Lung (tissue), 11 donors: ENCODE measurements at regions not wholly inside any gene's neighbourhood (a gene's known extent, or its start where the extent isn't known, plus 50 kb on each side); places are given as distances from the start of the nearest gene placed in this dataset.
A peak's percentile ranks its signal among the peaks of the same experiment; 100 is the strongest.

Experiments used
- ATAC-seq: fragments of 200-7000 bp; cut with Tn5 transposase; one replicate; pipeline ENCODE4 v1.9.1; 2020; ENCODE audit warnings: moderate number of reproducible peaks; ENCODE audit not compliant: insufficient read depth, low FRiP score
- DNase-seq, 3 donors: peaks; one replicate each; pipeline ENCODE4 v3.0.0-alpha.2; 2013 to 2017
- H3K27ac ChIP-seq, 2 donors: one replicate each; pipeline ENCODE4 v1.5.1; 2013; ENCODE audit warnings: mild to moderate bottlenecking in 2 of 2, moderate library complexity in 2 of 2, control low read depth in 1 of 2, inconsistent platforms in 1 of 2, low read depth in 1 of 2, low read length in 1 of 2
- H3K27me3 ChIP-seq, 3 donors: one replicate each; pipeline ENCODE4 v1.5.1; 2013; ENCODE audit warnings: low read length in 2 of 3; ENCODE audit not compliant: control insufficient read depth in 3 of 3, insufficient read depth in 3 of 3
- H3K36me3 ChIP-seq, 4 donors: one replicate each; pipeline ENCODE4 v1.5.1; 2013; ENCODE audit warnings: low read length in 4 of 4, mild to moderate bottlenecking in 1 of 4, moderate library complexity in 1 of 4; ENCODE audit not compliant: control insufficient read depth in 4 of 4, insufficient read depth in 4 of 4
- H3K4me1 ChIP-seq, 5 donors: one replicate each; pipeline ENCODE4 v1.5.1; 2013; ENCODE audit warnings: low read length in 5 of 5, mild to moderate bottlenecking in 2 of 5, moderate library complexity in 1 of 5; ENCODE audit not compliant: control insufficient read depth in 5 of 5, insufficient read depth in 5 of 5
- H3K4me3 ChIP-seq: one replicate; pipeline ENCODE4 v1.5.1; 2013; ENCODE audit warnings: mild to moderate bottlenecking, control low read depth, moderate library complexity
- H3K9ac ChIP-seq, 2 donors: one replicate each; pipeline ENCODE4 v1.5.1; 2013; ENCODE audit warnings: low read length in 2 of 2, control low read depth in 1 of 2; ENCODE audit not compliant: insufficient read depth in 1 of 2
- H3K9me3 ChIP-seq, 4 donors: one replicate each; pipeline ENCODE4 v1.5.1; 2013; ENCODE audit warnings: low read length in 3 of 4, mild to moderate bottlenecking in 1 of 4, moderate library complexity in 1 of 4; ENCODE audit not compliant: control insufficient read depth in 4 of 4, insufficient read depth in 3 of 4
- CTCF ChIP-seq: IDR thresholded peaks from 2 replicates; pipeline ENCODE4 v1.5.1; 2012; ENCODE audit warnings: mild to moderate bottlenecking; ENCODE audit errors: control extremely low read depth, extremely low read depth
- WGBS, 2 donors: extraction: QIAGEN DNeasy Blood & Tissue Kit; methylation state at CpG; one replicate each; pipeline ENCODE4 v1.1.7; 2013; 5-methylcytosine and 5-hydroxymethylcytosine counted together
- donor health status: control.
- donor health status: control.
- donor health status: Bipolar disorder and iron deficiency.
- donor health status: healthy.
- donor health status: DM: yes; HTN: yes; CAD: no.

- Histone ChIP-seq H3K27me3 (peaks cover 0 to 5% (median 0%) of the 10 kb centered on the region in 3 donors), H3K4me3 (no peak overlapping the region), H3K27ac (no peak overlapping the region), H3K4me1 (peaks cover 0 to 36% (median 4%) of the 10 kb centered on the region in 5 donors), H3K9ac (no peak overlapping the region), H3K9me3 (no peaks in the 10 kb centered on the region), H3K36me3 (no peaks in the 10 kb centered on the region)
- WGBS, 2 donors: 77 to 82% methylated on average over 6 of the region's 6 CpGs
- peak in 1 of 3 donors; percentile 8 for DNase-seq
- TF ChIP-seq CTCF: no peak
- ATAC-seq: no peak
Measured at GRCh38 chr1:48080331-48081255, 83.4 kb upstream of the TRABD2B start.

DNA sequence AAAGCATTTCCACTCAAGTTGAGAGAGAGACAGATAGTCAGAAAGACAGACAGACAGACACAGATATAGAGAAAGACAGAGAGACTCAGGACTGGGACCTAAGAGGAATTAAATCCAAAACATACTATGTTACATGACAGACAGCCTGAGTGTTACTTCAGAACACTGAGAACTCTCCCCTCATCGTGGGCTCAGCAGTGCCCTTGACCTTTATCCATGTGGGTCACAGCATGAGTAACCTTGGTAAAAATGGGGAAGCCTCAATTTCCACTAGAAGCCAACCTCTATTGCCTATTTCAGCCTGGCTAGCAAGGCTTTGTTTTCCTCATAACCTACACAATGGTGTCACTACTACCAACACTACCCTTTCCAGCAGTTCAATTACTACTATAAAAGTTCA lies 81.9 kb upstream of the TRABD2B start:
- no peak for ATAC-seq
- H3K4me3 ChIP-seq: no peak overlapping the region

DNA sequence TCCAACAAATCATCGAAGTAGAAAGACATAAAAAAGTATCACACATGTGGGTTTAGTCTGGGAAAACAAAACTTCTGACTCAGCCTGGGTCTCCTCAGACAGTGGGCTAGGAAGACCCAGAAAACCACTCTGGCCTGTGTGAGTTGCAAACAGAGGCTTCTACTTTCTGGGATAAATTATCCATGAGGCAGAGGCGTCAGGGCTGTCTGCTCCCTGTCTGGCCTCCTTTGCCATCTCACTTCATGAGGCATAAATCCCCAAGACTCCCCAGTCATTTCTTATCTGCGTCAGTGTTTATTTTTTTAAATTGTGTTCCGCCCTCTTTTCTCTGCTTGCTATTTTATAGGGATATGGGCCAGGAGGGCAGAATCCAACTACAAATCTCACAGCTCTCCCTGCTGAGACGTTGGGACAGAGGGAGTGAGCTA lies 80.6 kb upstream of the TRABD2B start:
- WGBS, 2 donors: 55 to 73% methylated on average over 5 of the region's 5 CpGs
- H3K27ac ChIP-seq: no peak overlapping the region
- H3K9ac ChIP-seq: peak overlapping the region in 1 of 2 donors; percentile 3
- no peaks in the 10 kb centered on the region for H3K9me3 ChIP-seq
- ATAC-seq (no peak), DNase-seq (peak; percentile 56 to 83 (median 79))
- H3K4me1 ChIP-seq: peaks cover 0 to 35% (median 4%) of the 10 kb centered on the region in 5 donors
- no peak overlapping the region for H3K4me3 ChIP-seq
- H3K27me3 ChIP-seq: peaks cover 0 to 12% (median 0%) of the 10 kb centered on the region in 3 donors
- TF ChIP-seq CTCF: no peak
- H3K36me3 ChIP-seq: no peaks in the 10 kb centered on the region

More for the DNA sequence above, 81.9 kb upstream of the TRABD2B start:
- peaks cover 0 to 8% (median 0%) of the 10 kb centered on the region in 3 donors for H3K27me3 ChIP-seq
- 53 to 68% methylated on average over 1 of the region's 1 CpG for WGBS, 2 donors
- H3K9me3 ChIP-seq: no peaks in the 10 kb centered on the region
- no peaks in the 10 kb centered on the region for H3K36me3 ChIP-seq
- TF ChIP-seq CTCF: no peak
- peaks cover 0 to 36% (median 4%) of the 10 kb centered on the region in 5 donors for H3K4me1 ChIP-seq
- H3K9ac ChIP-seq: no peak overlapping the region
- DNase-seq: no peak
- no peak overlapping the region for H3K27ac ChIP-seq
